Hepatocyte (in vitro differentiated cells): ENCODE measurements at regions not wholly inside any gene's neighbourhood (a gene's known extent, or its start where the extent isn't known, plus 50 kb on each side); places are given as distances from the start of the nearest gene placed in this dataset.
A peak's percentile ranks its signal among the peaks of the same experiment; 100 is the strongest.

Source experiments
- DNase-seq: peaks from one replicate; pipeline ENCODE4 v3.0.0-alpha.2; 2016; ENCODE audit warnings: low spot score
- H2AFZ ChIP-seq: fragments of 200-600 bp; sonication (generic); 2 replicates; pipeline ENCODE4 v1.6.0; 2016; ENCODE audit warnings: antibody characterized with exemption, mild to moderate bottlenecking
- H3K27ac ChIP-seq: fragments of 200-600 bp; sonication (generic); 2 replicates; pipeline ENCODE4 v1.5.1; 2016; ENCODE audit warnings: mild to moderate bottlenecking
- H3K27me3 ChIP-seq: fragments of 200-600 bp; sonication (generic); 2 replicates; pipeline ENCODE4 v1.6.1; 2016
- H3K36me3 ChIP-seq: fragments of 200-600 bp; sonication (generic); replicated peaks from 2 replicates; pipeline ENCODE4 v1.5.1; 2016; ENCODE audit warnings: low read depth; ENCODE audit not compliant: insufficient read depth
- H3K4me1 ChIP-seq: fragments of 200-600 bp; sonication (generic); 2 replicates; pipeline ENCODE4 v1.5.1; 2016; ENCODE audit warnings: mild to moderate bottlenecking, moderate library complexity; ENCODE audit not compliant: insufficient read depth
- H3K4me2 ChIP-seq: fragments of 200-600 bp; sonication (generic); 2 replicates; pipeline ENCODE4 v1.6.0; 2016
- H3K4me3 ChIP-seq: fragments of 200-600 bp; sonication (generic); 2 replicates; pipeline ENCODE4 v1.5.1; 2016; ENCODE audit warnings: mild to moderate bottlenecking
- H3K79me2 ChIP-seq: fragments of 200-600 bp; sonication (generic); 2 replicates; pipeline ENCODE4 v1.6.0; 2017; ENCODE audit warnings: mild to moderate bottlenecking
- H3K9me2 ChIP-seq: fragments of 200-600 bp; sonication (generic); replicated peaks from 2 replicates; pipeline ENCODE4 v1.6.0; 2017; ENCODE audit warnings: mild to moderate bottlenecking; ENCODE audit not compliant: insufficient read depth
- H3K9me3 ChIP-seq: fragments of 200-600 bp; sonication (generic); 2 replicates; pipeline ENCODE4 v1.5.1; 2016; ENCODE audit warnings: low read depth, mild to moderate bottlenecking
- H4K20me1 ChIP-seq: fragments of 200-600 bp; sonication (generic); 2 replicates; pipeline ENCODE4 v1.6.0; 2016; ENCODE audit warnings: mild to moderate bottlenecking; ENCODE audit not compliant: insufficient read depth, poor library complexity, severe bottlenecking
- CTCF ChIP-seq: fragments of 200-600 bp; sonication (generic); IDR thresholded peaks from 2 replicates; pipeline ENCODE4 v1.5.1; 2016; ENCODE audit warnings: antibody characterized with exemption, mild to moderate bottlenecking; ENCODE audit not compliant: poor library complexity
- EZH2 ChIP-seq: fragments of 200-600 bp; sonication (generic); IDR thresholded peaks from 2 replicates; pipeline ENCODE4 v1.6.1; 2016; ENCODE audit warnings: antibody characterized with exemption, mild to moderate bottlenecking, borderline replicate concordance
- EZH2phosphoT487 ChIP-seq: fragments of 200-600 bp; sonication (generic); IDR thresholded peaks from one replicate; pipeline ENCODE4 v1.6.1; 2018; ENCODE audit warnings: antibody characterized with exemption, mild to moderate bottlenecking, low read depth, moderate library complexity; ENCODE audit not compliant: unreplicated experiment, severe bottlenecking
- WGBS: methylation state at CpG from one replicate; pipeline ENCODE4 v1.1.6; 2016; ENCODE audit warnings: low lambda C conversion rate; ENCODE audit errors: missing lambda C conversion rate; 5-methylcytosine and 5-hydroxymethylcytosine counted together

GRCh38 chr3:87354398-87354797 is 78.0 kb upstream of the POU1F1 start:
- Histone ChIP-seq H3K27ac (no peak overlapping the region), H3K9me2 (no peaks in the 10 kb centered on the region), H3K4me1 (no peaks in the 10 kb centered on the region), H3K4me2 (no peak overlapping the region), H3K27me3 (no peaks in the 10 kb centered on the region), H4K20me1 (no peaks in the 10 kb centered on the region), H3K36me3 (no peaks in the 10 kb centered on the region), H3K9me3 (no peaks in the 10 kb centered on the region), H3K79me2 (no peaks in the 10 kb centered on the region), H2AFZ (no peak overlapping the region), H3K4me3 (no peak overlapping the region)
- peak; percentile 39 for DNase-seq
- TF ChIP-seq CTCF (no peak), EZH2phosphoT487 (no peak), EZH2 (no peak)

- Histone ChIP-seq H3K9me3 (no peaks in the 10 kb centered on the region), H3K9me2 (no peaks in the 10 kb centered on the region), H3K4me2 (no peak overlapping the region), H3K27ac (peak overlapping the region; percentile 41), H3K27me3 (no peaks in the 10 kb centered on the region), H4K20me1 (no peaks in the 10 kb centered on the region), H3K79me2 (no peaks in the 10 kb centered on the region), H3K36me3 (no peaks in the 10 kb centered on the region), H2AFZ (no peak overlapping the region), H3K4me1 (no peaks in the 10 kb centered on the region), H3K4me3 (no peak overlapping the region)
- 74% methylated on average over 1 of the region's 1 CpG for WGBS
- TF ChIP-seq EZH2: no peak
- no peak for TF ChIP-seq CTCF
- no peak for TF ChIP-seq EZH2phosphoT487
- DNase-seq: no peak
Observed at GRCh38 chr3:87351937-87352336, 75.6 kb upstream of the POU1F1 start.

GRCh38 chr3:87350367-87351199 is 74.2 kb upstream of the POU1F1 start:
- Histone ChIP-seq H2AFZ (no peak overlapping the region), H3K27ac (no peak overlapping the region), H3K9me2 (no peaks in the 10 kb centered on the region), H3K4me1 (no peaks in the 10 kb centered on the region), H3K9me3 (no peaks in the 10 kb centered on the region), H3K4me3 (no peak overlapping the region), H3K27me3 (no peaks in the 10 kb centered on the region), H3K79me2 (no peaks in the 10 kb centered on the region), H3K36me3 (no peaks in the 10 kb centered on the region), H3K4me2 (no peak overlapping the region), H4K20me1 (no peaks in the 10 kb centered on the region)
- no peak for TF ChIP-seq EZH2phosphoT487
- TF ChIP-seq CTCF: peak; percentile 93
- WGBS: 26% methylated on average over 9 of the region's 9 CpGs
- DNase-seq: peak; percentile 75

GRCh38 chr3:87349833-87350232 is 73.4 kb upstream of the POU1F1 start:
- no peaks in the 10 kb centered on the region for H3K4me1 ChIP-seq
- H3K36me3 ChIP-seq: no peaks in the 10 kb centered on the region
- DNase-seq: no peak
- no peak overlapping the region for H3K4me2 ChIP-seq
- 91% methylated on average over 2 of the region's 2 CpGs for WGBS
- no peaks in the 10 kb centered on the region for H3K9me2 ChIP-seq
- H3K79me2 ChIP-seq: no peaks in the 10 kb centered on the region
- no peak overlapping the region for H2AFZ ChIP-seq
- H3K9me3 ChIP-seq: no peaks in the 10 kb centered on the region
- no peaks in the 10 kb centered on the region for H4K20me1 ChIP-seq
- no peak overlapping the region for H3K27ac ChIP-seq
- no peak for TF ChIP-seq EZH2
- no peak for TF ChIP-seq EZH2phosphoT487
- no peak for TF ChIP-seq CTCF
- no peak overlapping the region for H3K4me3 ChIP-seq
- H3K27me3 ChIP-seq: no peaks in the 10 kb centered on the region
